Tibial artery (tissue), 4 donors: ENCODE measurements at regions not wholly inside any gene's neighbourhood (a gene's known extent, or its start where the extent isn't known, plus 50 kb on each side); places are given as distances from the start of the nearest gene placed in this dataset.

Experiments
- DNase-seq, 2 donors: peaks; one replicate each; pipeline ENCODE4 v3.0.0-alpha.2; 2019
- H3K27ac ChIP-seq, 2 donors: fragments of 200-600 bp; sonication (generic) in 1 of 2; 1 replicate in 1 of 2; 2 replicates in 1 of 2; pipeline ENCODE4 v1.5.1; 2018 to 2019; ENCODE audit warnings: mild to moderate bottlenecking in 1 of 2
- H3K27me3 ChIP-seq, 2 donors: fragments of 200-600 bp; sonication (generic) in 1 of 2; one replicate each; pipeline versions ENCODE4 v1.5.1 to v1.6.0; 2016 to 2019
- H3K36me3 ChIP-seq, 3 donors: fragments of 200-600 bp; sonication (generic) in 2 of 3; one replicate each; pipeline ENCODE4 v1.5.1; 2016 to 2019; ENCODE audit warnings: mild to moderate bottlenecking in 2 of 3
- H3K4me1 ChIP-seq, 4 donors: fragments of 200-600 bp; sonication (generic) in 2 of 4; 1 replicate in 3 of 4; 2 replicates in 1 of 4; pipeline ENCODE4 v1.5.1; 2016 to 2019
- H3K4me3 ChIP-seq, 2 donors: fragments of 200-600 bp; sonication (generic) in 1 of 2; 1 replicate in 1 of 2; 2 replicates in 1 of 2; pipeline ENCODE4 v1.5.1; 2018 to 2019; ENCODE audit warnings: mild to moderate bottlenecking in 2 of 2
- H3K9me3 ChIP-seq, 3 donors: fragments of 200-600 bp; sonication (generic) in 1 of 3; one replicate each; pipeline ENCODE4 v1.5.1; 2016 to 2019
- CTCF ChIP-seq, 2 experiments: fragments of 200-600 bp in 1 of 2; fragments of 450-650 bp in 1 of 2; IDR thresholded peaks; one replicate each; pipeline ENCODE4 v1.5.1; 2017 to 2019; ENCODE audit warnings: antibody characterized with exemption in 2 of 2, mild to moderate bottlenecking in 1 of 2, moderate library complexity in 1 of 2
- intact Hi-C: fragments of 100-400 bp; cut with DNase I; formaldehyde crosslinking; loops from one replicate; pipeline ENCODE4 v1.15.0; 2023; ENCODE audit warnings: low total_unique reads

GRCh38 chr2:2830576-2830975 lies 499.5 kb upstream of the MYT1L start:
- H3K27ac ChIP-seq: no peak overlapping the region
- H3K4me1 ChIP-seq: no peaks in the 10 kb centered on the region
- no peaks in the 10 kb centered on the region for H3K9me3 ChIP-seq
- no peak for TF ChIP-seq CTCF (IDR thresholded peaks at IDR 0.05)
- no peak overlapping the region for H3K4me3 ChIP-seq
- H3K36me3 ChIP-seq: no peaks in the 10 kb centered on the region
- intact Hi-C loops: no loop called here
- DNase-seq: no peak
- peaks cover 0 to 3% of the 10 kb centered on the region in 2 donors for H3K27me3 ChIP-seq

GRCh38 chr2:2828774-2829368 lies 497.8 kb upstream of the MYT1L start:
- intact Hi-C loops: no loop called here
- TF ChIP-seq CTCF (IDR thresholded peaks at IDR 0.05): no peak
- Histone ChIP-seq H3K4me3 (no peak overlapping the region), H3K36me3 (no peaks in the 10 kb centered on the region), H3K9me3 (no peaks in the 10 kb centered on the region), H3K4me1 (no peaks in the 10 kb centered on the region), H3K27ac (no peak overlapping the region), H3K27me3 (peaks cover 0 to 3% of the 10 kb centered on the region in 2 donors)
- DNase-seq: no peak

GRCh38 chr2:2827761-2828221 lies 496.7 kb upstream of the MYT1L start:
- no peaks in the 10 kb centered on the region for H3K4me1 ChIP-seq
- H3K27ac ChIP-seq: no peak overlapping the region
- TF ChIP-seq CTCF (IDR thresholded peaks at IDR 0.05): no peak
- H3K4me3 ChIP-seq: no peak overlapping the region
- no peak for DNase-seq
- H3K27me3 ChIP-seq: no peaks in the 10 kb centered on the region
- H3K36me3 ChIP-seq: no peaks in the 10 kb centered on the region
- intact Hi-C loops: no loop called here
- H3K9me3 ChIP-seq: no peaks in the 10 kb centered on the region

- Histone ChIP-seq H3K27ac (no peak overlapping the region), H3K4me1 (no peaks in the 10 kb centered on the region), H3K4me3 (no peak overlapping the region), H3K9me3 (no peaks in the 10 kb centered on the region), H3K36me3 (no peaks in the 10 kb centered on the region), H3K27me3 (no peaks in the 10 kb centered on the region)
- intact Hi-C loops: no loop called here
- TF ChIP-seq CTCF (IDR thresholded peaks at IDR 0.05): no peak
- DNase-seq: no peak
Measured at GRCh38 chr2:2827046-2827636, 496.1 kb upstream of the MYT1L start.

GRCh38 chr2:2826621-2827020 lies 495.5 kb upstream of the MYT1L start:
- no peak for DNase-seq
- Histone ChIP-seq H3K27ac (no peak overlapping the region), H3K36me3 (no peaks in the 10 kb centered on the region), H3K9me3 (peaks cover 0 to 4% (median 0%) of the 10 kb centered on the region in 3 donors), H3K4me1 (no peaks in the 10 kb centered on the region), H3K4me3 (no peak overlapping the region), H3K27me3 (no peaks in the 10 kb centered on the region)
- no peak for TF ChIP-seq CTCF (IDR thresholded peaks at IDR 0.05)
- intact Hi-C loops: no loop called here
